ENCODE measurements at regions not wholly inside any gene's neighbourhood (a gene's known extent, or its start where the extent isn't known, plus 50 kb on each side); places are given as distances from the start of the nearest gene placed in this dataset.

DNA sequence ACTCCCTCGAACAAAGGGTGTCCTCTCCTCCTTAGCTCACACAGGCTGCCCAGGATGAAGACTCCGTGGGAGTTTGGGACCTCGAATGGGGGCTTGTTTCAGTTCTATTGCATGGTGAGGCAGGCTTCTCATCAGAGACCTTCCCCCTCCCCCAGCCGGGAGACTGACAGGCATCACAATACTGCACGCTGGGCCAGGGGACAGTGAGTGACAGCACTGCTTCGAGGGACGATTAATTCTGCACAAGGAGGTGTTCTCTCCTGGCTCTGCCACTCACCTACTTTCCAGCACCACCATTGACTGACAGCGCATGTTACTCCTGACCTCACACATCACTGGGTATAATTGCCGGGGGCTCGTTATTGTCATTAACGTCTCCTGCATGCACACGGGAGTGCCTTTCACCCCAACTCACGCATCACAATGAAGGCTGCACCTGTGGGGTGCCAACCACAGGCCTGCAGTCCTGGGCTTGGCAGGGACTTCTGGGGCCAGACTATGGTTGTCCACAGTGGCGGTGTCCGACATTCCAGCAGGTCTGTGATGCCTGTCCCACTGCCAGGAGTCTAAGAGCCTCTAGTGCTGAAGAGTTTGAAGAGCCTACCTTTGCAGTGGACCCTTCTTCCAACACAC lies 412.2 kb upstream of the TSHZ3 start:
- Histone ChIP-seq H3K9ac (ENCODE audit: low read depth in 1 of 2, low read length in 2 of 2) (no peak overlapping the region), H3K27ac (ENCODE audit: low read depth in 1 of 2, low read length in 2 of 2) (no peak overlapping the region), H3K4me1 (ENCODE audit: control insufficient read depth in 4 of 4, insufficient read depth in 4 of 4, low read length in 3 of 4) (no peaks in the 10 kb centered on the region), H3K9me3 (ENCODE audit: control insufficient read depth in 4 of 4, low read length in 3 of 4) (no peaks in the 10 kb centered on the region), H3K27me3 (ENCODE audit: control insufficient read depth in 4 of 4, insufficient read depth in 4 of 4, low read length in 3 of 4) (peaks cover 0 to 2% (median 0%) of the 10 kb centered on the region in 4 donors), H3K36me3 (ENCODE audit: control insufficient read depth in 4 of 4, insufficient read depth in 3 of 4, low read depth in 1 of 4, low read length in 3 of 4) (no peaks in the 10 kb centered on the region), H3K4me3 (ENCODE audit: low read depth in 1 of 3, low read length in 3 of 3) (no peak overlapping the region)
- WGBS, result 59% methylated on average over 15 of the region's 15 CpGs
- TF ChIP-seq EGR1 (IDR thresholded peaks at IDR 0.05; ENCODE audit: low read depth in 2 of 2) (no peak), CTCF (IDR thresholded peaks at IDR 0.05; ENCODE audit: low read depth, low read length, missing input control) (no peak), FOXA2 (IDR thresholded peaks at IDR 0.05) (no peak), YY1 (IDR thresholded peaks at IDR 0.05) (no peak), NR2F2 (IDR thresholded peaks at IDR 0.05) (no peak), RXRA (IDR thresholded peaks at IDR 0.05) (no peak), TAF1 (conservative IDR thresholded peaks at IDR 0.05) (no peak), ZBTB33 (IDR thresholded peaks at IDR 0.05) (no peak), SP1 (IDR thresholded peaks at IDR 0.05) (no peak), HNF4A (conservative IDR thresholded peaks at IDR 0.05) (no peak), HNF4G (IDR thresholded peaks at IDR 0.05) (no peak), FOXA1 (IDR thresholded peaks at IDR 0.05) (no peak)
- TF ChIP-seq, protein P1, sequence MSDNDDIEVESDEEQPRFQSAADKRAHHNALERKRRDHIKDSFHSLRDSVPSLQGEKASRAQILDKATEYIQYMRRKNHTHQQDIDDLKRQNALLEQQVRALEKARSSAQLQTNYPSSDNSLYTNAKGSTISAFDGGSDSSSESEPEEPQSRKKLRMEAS (IDR thresholded peaks at IDR 0.05), result no peak
- DNase-seq (ENCODE audit: low spot score), result no peak

DNA sequence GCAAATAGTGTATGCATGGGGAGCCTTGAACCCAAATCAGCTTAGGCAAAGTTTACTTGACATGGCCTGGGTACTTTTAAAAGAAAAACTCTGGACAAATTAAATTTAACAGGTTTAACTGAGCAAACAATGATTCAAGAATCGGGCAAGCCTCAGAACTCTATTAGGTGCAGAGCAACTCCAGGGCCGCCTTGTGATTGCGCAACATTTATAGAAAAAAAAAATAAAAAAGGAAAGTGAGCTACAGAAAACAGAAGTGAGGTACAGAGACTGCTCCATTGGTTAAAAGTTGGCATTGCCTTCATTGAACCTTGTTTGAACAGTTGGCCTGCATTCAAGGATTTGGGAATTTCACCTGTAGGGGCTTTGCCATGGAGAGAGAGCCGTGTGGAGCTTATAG lies 421.0 kb upstream of the TSHZ3 start:
- TF ChIP-seq ZBTB33 (IDR thresholded peaks at IDR 0.05) (no peak), HNF4A (conservative IDR thresholded peaks at IDR 0.05) (no peak), HNF4G (IDR thresholded peaks at IDR 0.05) (no peak), REST (IDR thresholded peaks at IDR 0.05) (no peak), CTCF (IDR thresholded peaks at IDR 0.05; ENCODE audit: low read depth, low read length, missing input control) (no peak), TAF1 (conservative IDR thresholded peaks at IDR 0.05) (no peak), JUND (IDR thresholded peaks at IDR 0.05) (no peak), RXRA (IDR thresholded peaks at IDR 0.05) (no peak), SP1 (IDR thresholded peaks at IDR 0.05) (no peak), NR2F2 (IDR thresholded peaks at IDR 0.05) (no peak), YY1 (IDR thresholded peaks at IDR 0.05) (no peak), RAD21 (IDR thresholded peaks at IDR 0.05) (no peak)
- TF ChIP-seq, protein P2, sequence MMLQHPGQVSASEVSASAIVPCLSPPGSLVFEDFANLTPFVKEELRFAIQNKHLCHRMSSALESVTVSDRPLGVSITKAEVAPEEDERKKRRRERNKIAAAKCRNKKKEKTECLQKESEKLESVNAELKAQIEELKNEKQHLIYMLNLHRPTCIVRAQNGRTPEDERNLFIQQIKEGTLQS (IDR thresholded peaks at IDR 0.05), result no peak
- TF ChIP-seq, protein P1 (IDR thresholded peaks at IDR 0.05), result no peak
- H3K4me3 ChIP-seq (ENCODE audit: low read depth in 1 of 3, low read length in 3 of 3), result no peak overlapping the region
- no peaks in the 10 kb centered on the region for H3K36me3 ChIP-seq (ENCODE audit: control insufficient read depth in 4 of 4, insufficient read depth in 3 of 4, low read depth in 1 of 4, low read length in 3 of 4)
- H3K27me3 ChIP-seq (ENCODE audit: control insufficient read depth in 4 of 4, insufficient read depth in 4 of 4, low read length in 3 of 4), result no peaks in the 10 kb centered on the region
- H3K9me3 ChIP-seq (ENCODE audit: control insufficient read depth in 4 of 4, low read length in 3 of 4), result no peaks in the 10 kb centered on the region
- no peak overlapping the region for H3K9ac ChIP-seq (ENCODE audit: low read depth in 1 of 2, low read length in 2 of 2)
- WGBS, result 69% methylated on average over 4 of the region's 4 CpGs
- H3K4me1 ChIP-seq (ENCODE audit: control insufficient read depth in 4 of 4, insufficient read depth in 4 of 4, low read length in 3 of 4), result no peaks in the 10 kb centered on the region
- no peak for DNase-seq (ENCODE audit: low spot score)
- H3K27ac ChIP-seq (ENCODE audit: low read depth in 1 of 2, low read length in 2 of 2), result no peak overlapping the region
